HL-60 (cell line): ENCODE measurements at regions not wholly inside any gene's neighbourhood (a gene's known extent, or its start where the extent isn't known, plus 50 kb on each side); places are given as distances from the start of the nearest gene placed in this dataset.

Source experiments
- DNase-seq, 2 experiments: peaks; one replicate each; pipeline ENCODE4 v3.0.0-alpha.2; 2010 to 2020; ENCODE audit warnings: low read depth in 1 of 2, low spot score in 1 of 2
- H3K27ac ChIP-seq: fragments of 250-450 bp; sonication (Bioruptor Pico); replicated peaks from 2 replicates; pipeline ENCODE4 v1.5.1; 2020; ENCODE audit warnings: mild to moderate bottlenecking, moderate library complexity
- H3K27me3 ChIP-seq: fragments of 250-450 bp; sonication (Bioruptor Pico); 2 replicates; pipeline ENCODE4 v1.5.1; 2021; ENCODE audit warnings: mild to moderate bottlenecking, moderate library complexity; ENCODE audit not compliant: insufficient read depth, poor library complexity, severe bottlenecking
- H3K4me3 ChIP-seq: replicated peaks from 2 replicates; pipeline ENCODE4 v1.5.1; 2011; ENCODE audit warnings: mild to moderate bottlenecking, control low read depth, low read length; ENCODE audit not compliant: insufficient read depth
- CTCF ChIP-seq: IDR thresholded peaks from one replicate; pipeline ENCODE4 v1.5.1; 2011; ENCODE audit warnings: low read length, control low read depth, inconsistent platforms; ENCODE audit not compliant: insufficient read depth
- GABPA ChIP-seq: IDR thresholded peaks from 2 replicates; pipeline ENCODE4 v1.6.1; 2012; ENCODE audit warnings: low read depth
- POLR2AphosphoS5 ChIP-seq: IDR thresholded peaks from 2 replicates; pipeline ENCODE4 v1.6.1; 2012; ENCODE audit warnings: low read depth
- REST ChIP-seq: IDR thresholded peaks from 2 replicates; pipeline ENCODE4 v1.6.1; 2012; ENCODE audit warnings: low read depth; ENCODE audit not compliant: insufficient replicate concordance
- SPI1 ChIP-seq: IDR thresholded peaks from 2 replicates; pipeline ENCODE4 v1.6.1; 2012; ENCODE audit warnings: low read depth, mild to moderate bottlenecking, borderline replicate concordance

- TF ChIP-seq POLR2AphosphoS5 (no peak), SPI1 (no peak), REST (no peak), CTCF (no peak), GABPA (no peak)
- Histone ChIP-seq H3K4me3 (no peak overlapping the region), H3K27ac (no peak overlapping the region), H3K27me3 (no peaks in the 10 kb centered on the region)
- DNase-seq: no peak
Observed at GRCh38 chr1:191388283-191388682, 770.0 kb upstream of the RGS18 start.

- no peak overlapping the region for H3K4me3 ChIP-seq
- no peak for DNase-seq
- TF ChIP-seq CTCF (no peak), REST (no peak), GABPA (no peak), SPI1 (no peak), POLR2AphosphoS5 (no peak)
- no peak overlapping the region for H3K27ac ChIP-seq
- no peaks in the 10 kb centered on the region for H3K27me3 ChIP-seq
Observed at GRCh38 chr1:191396622-191397021, 761.6 kb upstream of the RGS18 start.

GRCh38 chr1:191398551-191398950 is 759.7 kb upstream of the RGS18 start:
- Histone ChIP-seq H3K4me3 (no peak overlapping the region), H3K27me3 (no peaks in the 10 kb centered on the region), H3K27ac (no peak overlapping the region)
- TF ChIP-seq GABPA: no peak
- no peak for TF ChIP-seq SPI1
- DNase-seq: no peak

GRCh38 chr1:191405417-191405816 is 752.8 kb upstream of the RGS18 start:
- H3K4me3 ChIP-seq: no peak overlapping the region
- no peak for TF ChIP-seq REST
- no peak for TF ChIP-seq GABPA
- TF ChIP-seq CTCF: no peak
- TF ChIP-seq POLR2AphosphoS5: no peak
- no peak for TF ChIP-seq SPI1
- DNase-seq: no peak
- H3K27ac ChIP-seq: no peak overlapping the region
- H3K27me3 ChIP-seq: no peaks in the 10 kb centered on the region
